GM23338 (cell line): ENCODE measurements at regions not wholly inside any gene's neighbourhood (a gene's known extent, or its start where the extent isn't known, plus 50 kb on each side); places are given as distances from the start of the nearest gene placed in this dataset.

Source experiments
- ATAC-seq: fragments of 200-7000 bp; cut with Tn5 transposase; 3 replicates; pipeline ENCODE4 v1.9.1; 2020
- DNase-seq: peaks from one replicate; pipeline ENCODE4 v3.0.0-alpha.2; 2015; ENCODE audit warnings: low spot score
- H2AFZ ChIP-seq: fragments of 200-600 bp; sonication (generic); 2 replicates; pipeline ENCODE4 v1.8.0; 2016; ENCODE audit warnings: antibody characterized with exemption, mild to moderate bottlenecking, moderate library complexity
- H3F3A ChIP-seq: fragments of 200-600 bp; sonication (generic); replicated peaks from 2 replicates; pipeline ENCODE4 v1.8.0; 2017; ENCODE audit warnings: antibody characterized with exemption, mixed run types, low read depth
- H3K27ac ChIP-seq: fragments of 200-600 bp; sonication (generic); 2 replicates; pipeline ENCODE4 v1.6.1; 2016; ENCODE audit warnings: low read depth
- H3K27me3 ChIP-seq: fragments of 200-600 bp; sonication (generic); 2 replicates; pipeline ENCODE4 v1.8.0; 2016; ENCODE audit warnings: mild to moderate bottlenecking, mixed run types, moderate library complexity; ENCODE audit not compliant: insufficient read depth
- H3K36me3 ChIP-seq: fragments of 200-600 bp; sonication (generic); 2 replicates; pipeline ENCODE4 v1.8.0; 2016; ENCODE audit warnings: mild to moderate bottlenecking; ENCODE audit not compliant: insufficient read depth
- H3K4me1 ChIP-seq: fragments of 200-600 bp; sonication (generic); 2 replicates; pipeline ENCODE4 v1.8.0; 2016; ENCODE audit warnings: mild to moderate bottlenecking, moderate library complexity; ENCODE audit not compliant: insufficient read depth
- H3K4me2 ChIP-seq: fragments of 200-600 bp; sonication (generic); 2 replicates; pipeline ENCODE4 v1.7.1; 2017; ENCODE audit warnings: mixed run types
- H3K4me3 ChIP-seq: fragments of 200-600 bp; sonication (generic); 2 replicates; pipeline ENCODE4 v1.6.1; 2016; ENCODE audit warnings: mixed run types
- H3K79me2 ChIP-seq: fragments of 200-600 bp; sonication (generic); replicated peaks from 2 replicates; pipeline ENCODE4 v1.8.0; 2017; ENCODE audit warnings: mild to moderate bottlenecking; ENCODE audit not compliant: insufficient read depth
- H3K9me2 ChIP-seq: fragments of 200-600 bp; sonication (generic); 2 replicates; pipeline ENCODE4 v1.8.0; 2017; ENCODE audit not compliant: insufficient read depth
- H4K20me1 ChIP-seq: fragments of 200-600 bp; sonication (generic); replicated peaks from 2 replicates; pipeline ENCODE4 v1.8.0; 2017; ENCODE audit warnings: mild to moderate bottlenecking; ENCODE audit not compliant: insufficient read depth
- H3K27ac Mint-ChIP-seq: 2 replicates; pipeline ENCODE4 v1.8.0; 2020; ENCODE audit warnings: inconsistent platforms, mild to moderate bottlenecking, moderate library complexity, mixed read lengths
- H3K27me3 Mint-ChIP-seq: 3 replicates; pipeline ENCODE4 v1.8.0; 2022; ENCODE audit warnings: low read depth, mild to moderate bottlenecking, moderate library complexity, mixed read lengths, inconsistent platforms; ENCODE audit not compliant: insufficient read depth, poor library complexity
- H3K36me3 Mint-ChIP-seq: 3 replicates; pipeline ENCODE4 v1.8.0; 2021; ENCODE audit warnings: low read depth, mild to moderate bottlenecking, inconsistent platforms, moderate library complexity, mixed read lengths
- H3K4me1 Mint-ChIP-seq: 3 replicates; pipeline ENCODE4 v1.8.0; 2020; ENCODE audit warnings: mild to moderate bottlenecking, inconsistent platforms, mixed read lengths
- H3K4me3 Mint-ChIP-seq: 3 replicates; pipeline ENCODE4 v1.8.0; 2021; ENCODE audit warnings: moderate library complexity, mild to moderate bottlenecking, inconsistent platforms, mixed read lengths
- H3K9me3 Mint-ChIP-seq: 3 replicates; pipeline ENCODE4 v1.8.0; 2020; ENCODE audit warnings: moderate library complexity, mild to moderate bottlenecking, inconsistent platforms, mixed read lengths
- CREB1 ChIP-seq: fragments of 250-450 bp; sonication (Bioruptor Pico); IDR thresholded peaks from 2 replicates; pipeline ENCODE4 v1.5.0; 2020; ENCODE audit warnings: low read depth, mild to moderate bottlenecking, moderate library complexity
- CTCF ChIP-seq, 2 experiments: fragments of 200-600 bp in 1 of 2; sonication (generic) in 1 of 2; conservative IDR thresholded peaks; 2 replicates each; pipeline versions ENCODE4 v1.5.1 to v1.6.1; 2016 to 2017; ENCODE audit warnings: antibody characterized with exemption in 2 of 2, low read depth in 2 of 2, mild to moderate bottlenecking in 2 of 2, moderate library complexity in 1 of 2
- ETS1 ChIP-seq: IDR thresholded peaks from 2 replicates; pipeline ENCODE4 v1.6.1; 2016; ENCODE audit warnings: antibody characterized with exemption
- EZH2 ChIP-seq: fragments of 200-600 bp; sonication (generic); IDR thresholded peaks from one replicate; pipeline ENCODE4 v1.8.0; 2017; ENCODE audit warnings: antibody characterized with exemption, mild to moderate bottlenecking, low read depth; ENCODE audit not compliant: unreplicated experiment
- EZH2phosphoT487 ChIP-seq: fragments of 200-600 bp; sonication (generic); IDR thresholded peaks from one replicate; pipeline ENCODE4 v1.8.1; 2018; ENCODE audit warnings: antibody characterized with exemption; ENCODE audit not compliant: unreplicated experiment
- JUNB ChIP-seq: IDR thresholded peaks from one replicate; pipeline ENCODE4 v1.6.1; 2016; ENCODE audit warnings: antibody characterized with exemption; ENCODE audit not compliant: unreplicated experiment
- NANOG ChIP-seq: IDR thresholded peaks from 2 replicates; pipeline ENCODE4 v1.6.1; 2016; ENCODE audit warnings: antibody characterized with exemption, borderline replicate concordance
- POLR2AphosphoS5 ChIP-seq: IDR thresholded peaks from 2 replicates; pipeline ENCODE4 v1.6.1; 2016; ENCODE audit warnings: antibody characterized with exemption, low read depth
- REST ChIP-seq: IDR thresholded peaks from one replicate; pipeline ENCODE4 v1.6.1; 2018; ENCODE audit warnings: antibody characterized with exemption; ENCODE audit not compliant: unreplicated experiment
- STAT1 ChIP-seq: IDR thresholded peaks from one replicate; pipeline ENCODE4 v1.6.1; 2016; ENCODE audit warnings: antibody characterized with exemption; ENCODE audit not compliant: unreplicated experiment
- ZNF114 ChIP-seq: fragments of 250-450 bp; sonication (Bioruptor Pico); IDR thresholded peaks from 2 replicates; pipeline ENCODE4 v1.5.0; 2020; ENCODE audit warnings: mild to moderate bottlenecking, moderate library complexity
- ZNF331 ChIP-seq: fragments of 250-450 bp; sonication (Bioruptor Pico); IDR thresholded peaks from 2 replicates; pipeline ENCODE4 v1.5.0; 2020; ENCODE audit warnings: low read depth, mild to moderate bottlenecking, moderate library complexity
- ZNF462 ChIP-seq: fragments of 250-450 bp; sonication (Bioruptor Pico); IDR thresholded peaks from 2 replicates; pipeline ENCODE4 v1.5.0; 2020; ENCODE audit warnings: mild to moderate bottlenecking, moderate library complexity

- H3F3A ChIP-seq, result no peaks in the 10 kb centered on the region
- no peak overlapping the region for H3K4me3 ChIP-seq
- H3K79me2 ChIP-seq, result no peaks in the 10 kb centered on the region
- Mint-ChIP-seq H3K27ac (no peak overlapping the region), H3K36me3 (no peaks in the 10 kb centered on the region), H3K9me3 (no peaks in the 10 kb centered on the region), H3K27me3 (no peaks in the 10 kb centered on the region), H3K4me1 (no peaks in the 10 kb centered on the region), H3K4me3 (no peak overlapping the region)
- no peaks in the 10 kb centered on the region for H3K36me3 ChIP-seq
- DNase-seq (no peak), ATAC-seq (no peak)
- H3K27ac ChIP-seq, result no peak overlapping the region
- no peaks in the 10 kb centered on the region for H3K27me3 ChIP-seq
- no peaks in the 10 kb centered on the region for H4K20me1 ChIP-seq
- H2AFZ ChIP-seq, result no peak overlapping the region
- H3K4me1 ChIP-seq, result no peaks in the 10 kb centered on the region
- TF ChIP-seq REST (no peak), ZNF331 (no peak), POLR2AphosphoS5 (no peak), JUNB (no peak), CREB1 (CRISPR knock-in tag) (no peak), CTCF (conservative IDR thresholded peaks at IDR 0.05; ENCODE audit: low read depth in 2 of 2) (no peak), ETS1 (no peak), STAT1 (no peak), ZNF114 (no peak), EZH2phosphoT487 (no peak), NANOG (no peak), EZH2 (no peak), ZNF462 (CRISPR knock-in tag) (no peak)
- H3K4me2 ChIP-seq, result no peak overlapping the region
- no peaks in the 10 kb centered on the region for H3K9me2 ChIP-seq
Measured at GRCh38 chr4:131084997-131085396, 1989.0 kb downstream of the C4orf33 start.
